Caki2 (cell line): ENCODE measurements at regions not wholly inside any gene's neighbourhood (a gene's known extent, or its start where the extent isn't known, plus 50 kb on each side); places are given as distances from the start of the nearest gene placed in this dataset.
A peak's percentile ranks its signal among the peaks of the same experiment; 100 is the strongest.

Experiments
- DNase-seq: peaks from one replicate; pipeline ENCODE4 v3.0.0-alpha.2; 2015; ENCODE audit warnings: low read depth
- in situ Hi-C: cut with HindIII; loops from 2 replicates; pipeline ENCODE4 v1.10.0; 2016; ENCODE audit warnings: low sequenced_read_pairs, low pct_unique_long_range_greater_than_20kb, mixed read lengths

DNA sequence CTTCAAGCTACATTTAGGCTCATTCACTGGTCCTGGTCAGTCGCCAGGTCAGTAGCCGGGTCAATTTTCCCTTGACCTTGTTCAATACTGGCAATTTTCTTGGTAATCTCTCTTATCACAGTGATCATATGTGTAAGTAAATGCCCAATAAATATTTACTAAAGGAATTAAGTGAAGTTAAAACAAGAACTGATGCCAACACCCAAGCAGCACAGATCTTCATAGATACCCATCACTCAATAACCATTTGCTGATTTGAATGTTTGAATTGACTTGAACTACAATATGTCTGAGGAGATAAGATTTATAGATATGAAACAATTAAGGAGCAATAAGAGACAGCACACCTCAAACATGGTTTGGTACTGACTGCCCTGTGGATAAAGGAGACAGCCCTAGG lies 100.8 kb upstream of the PREP start:
- DNase-seq: no peak
- in situ Hi-C loops: no loop called here

DNA sequence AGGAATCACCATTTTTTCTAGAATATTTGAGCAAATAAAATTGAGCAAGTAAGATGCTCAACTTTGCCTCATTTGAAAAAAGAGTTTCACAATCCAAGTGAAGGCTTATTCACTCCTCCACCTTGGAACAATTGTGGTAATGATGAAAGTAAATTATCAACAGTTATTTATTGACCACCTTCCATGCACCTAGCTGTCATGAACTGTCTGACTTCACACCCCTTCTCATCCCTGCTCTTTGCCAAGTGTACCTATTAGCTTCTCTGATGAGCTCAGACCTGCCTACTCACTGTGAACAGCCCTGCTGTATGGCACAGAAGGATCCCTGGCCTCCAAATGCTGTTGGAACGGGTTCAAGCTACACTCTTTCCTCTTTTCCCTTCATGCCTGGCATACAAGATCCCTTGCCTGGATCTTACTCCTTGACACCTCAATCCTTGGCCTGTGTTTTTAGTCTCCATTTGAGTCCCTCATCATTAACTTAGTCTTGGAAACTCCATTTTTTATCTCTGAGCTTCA lies 99.0 kb upstream of the PREP start:
- in situ Hi-C loops: no loop called here
- no peak for DNase-seq

DNA sequence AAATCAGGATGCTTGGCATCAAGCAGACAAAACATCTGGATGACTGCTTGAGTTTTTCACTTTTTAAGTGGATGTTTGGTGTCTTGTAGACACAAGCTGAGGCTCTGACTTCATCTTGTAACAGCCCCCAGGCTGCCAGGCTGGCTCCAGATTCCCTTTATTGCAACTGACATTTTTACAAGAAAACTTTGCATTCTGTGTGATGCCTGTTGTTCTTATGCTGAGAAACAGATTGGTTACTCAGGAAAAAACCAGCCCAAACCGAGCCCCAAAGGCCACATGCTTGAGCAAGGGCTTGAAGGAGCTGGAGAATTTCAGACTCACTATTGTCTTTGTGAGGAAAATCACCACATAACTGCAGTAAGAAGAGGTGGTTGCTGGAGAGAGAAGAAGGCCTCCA lies 98.4 kb upstream of the PREP start:
- DNase-seq: no peak
- in situ Hi-C loops: no loop called here

DNA sequence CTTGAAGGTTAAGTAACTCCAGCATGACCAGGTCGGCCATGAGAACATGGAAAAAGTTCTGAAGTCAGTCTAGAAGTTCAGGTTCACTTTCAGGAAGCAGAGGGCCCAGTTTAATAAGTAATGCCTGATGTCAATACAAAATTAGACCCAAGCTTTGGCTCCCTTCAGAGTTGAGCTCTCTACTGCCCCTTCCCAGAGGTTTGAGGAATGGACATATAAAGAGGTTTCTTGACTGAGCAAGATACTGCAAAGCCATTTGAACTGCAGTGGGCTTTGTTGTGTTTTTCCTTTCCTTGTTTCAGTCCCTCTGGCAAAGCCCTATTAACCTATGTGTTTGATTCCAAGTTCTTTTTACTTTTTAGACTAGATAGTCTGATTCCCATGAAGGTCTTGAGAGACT lies 97.8 kb upstream of the PREP start:
- DNase-seq: no peak
- in situ Hi-C loops: no loop called here

DNA sequence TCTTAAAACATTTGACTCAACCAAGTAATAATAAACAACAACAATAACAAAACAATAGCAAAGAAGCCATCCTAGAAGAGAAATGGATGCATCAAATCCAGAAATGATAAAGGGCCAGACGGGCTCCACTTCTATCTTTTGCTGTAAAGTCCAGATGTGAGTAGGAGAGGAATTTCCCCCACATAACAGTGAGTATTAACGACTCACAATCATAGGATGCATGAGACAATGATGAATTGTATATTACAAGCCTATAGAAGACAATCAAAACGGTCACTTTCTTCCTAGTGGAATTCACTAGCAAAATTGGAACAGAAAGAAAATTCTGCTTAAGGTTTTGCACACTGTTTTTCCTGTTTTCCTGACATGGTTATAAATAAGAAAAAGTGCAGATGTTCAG lies 97.0 kb upstream of the PREP start:
- in situ Hi-C loops: no loop called here

DNA sequence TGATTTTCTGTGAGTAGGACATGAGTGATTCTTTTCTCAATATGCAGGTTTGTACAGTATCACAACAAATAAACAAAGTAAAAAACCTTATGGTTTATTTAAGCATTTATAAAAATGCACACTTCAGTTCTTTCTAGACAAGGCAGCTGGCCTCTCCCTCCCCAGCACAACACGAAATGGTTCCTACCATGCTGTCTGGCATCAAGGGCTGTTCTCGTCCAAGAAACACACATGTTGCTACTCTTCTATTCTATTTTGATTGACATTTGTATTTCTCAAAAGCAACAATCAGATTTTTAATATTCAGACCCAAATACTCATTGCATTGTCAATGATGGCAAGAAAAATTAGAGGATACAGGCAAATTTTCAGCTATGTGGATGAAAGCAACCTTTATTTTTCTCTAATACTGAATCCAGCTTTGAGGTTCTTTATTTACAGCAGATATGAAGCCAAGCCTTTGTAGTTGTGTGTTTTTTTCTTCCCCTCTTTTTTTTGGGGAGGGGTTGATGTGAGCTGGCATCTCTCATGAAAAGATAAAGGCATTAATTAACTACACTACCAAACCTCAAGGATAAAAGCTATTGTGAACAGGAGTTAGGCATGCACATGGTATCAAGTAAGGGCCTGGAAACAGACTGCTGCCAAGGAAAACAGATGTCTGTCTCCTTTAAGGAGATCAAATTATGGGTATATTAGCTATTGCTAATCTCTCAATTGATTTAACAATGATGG lies 96.4 kb upstream of the PREP start:
- DNase-seq: no peak
- in situ Hi-C loops: no loop called here

More for the DNA sequence above, 97.0 kb upstream of the PREP start:
- DNase-seq: no peak

DNA sequence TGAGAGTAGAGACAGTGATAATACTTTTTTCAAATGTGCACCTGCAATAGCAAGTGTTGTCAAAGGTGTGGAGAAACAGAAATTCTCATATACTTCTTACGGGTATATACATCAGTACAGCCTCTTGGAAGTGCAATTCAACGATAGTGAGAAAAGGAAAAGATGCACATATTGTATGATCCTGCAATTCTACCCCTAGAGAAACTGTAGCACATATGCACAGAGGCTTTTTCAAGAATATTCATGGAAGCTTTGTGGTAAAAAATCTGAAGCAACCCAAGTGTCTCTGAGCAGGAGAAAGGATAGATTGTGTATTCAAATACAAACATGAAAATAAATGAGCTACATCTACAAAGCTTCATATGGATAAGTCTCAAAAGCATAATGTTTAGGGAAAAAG lies 94.7 kb upstream of the PREP start:
- no peak for DNase-seq
- in situ Hi-C loops: no loop called here

DNA sequence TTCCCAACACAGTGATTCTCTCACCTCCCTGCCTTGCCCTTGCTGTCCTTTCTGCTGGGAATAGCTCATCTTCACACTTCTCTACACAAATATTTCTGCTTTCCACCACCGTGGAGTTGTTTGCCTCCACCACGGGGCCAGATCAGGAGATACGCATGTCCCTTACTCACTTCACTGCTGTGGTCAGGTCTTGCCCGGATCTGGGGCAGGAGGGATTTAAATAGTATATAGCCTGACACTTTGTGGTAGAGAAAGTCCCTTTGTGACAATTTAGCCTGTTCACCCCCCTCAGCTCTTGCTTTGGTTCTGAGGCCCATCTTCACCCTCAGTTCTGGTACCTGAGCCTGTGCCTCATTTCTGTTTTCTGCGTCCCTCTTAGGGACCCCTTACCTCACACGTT lies 92.6 kb upstream of the PREP start:
- in situ Hi-C loops: no loop called here
- no peak for DNase-seq

DNA sequence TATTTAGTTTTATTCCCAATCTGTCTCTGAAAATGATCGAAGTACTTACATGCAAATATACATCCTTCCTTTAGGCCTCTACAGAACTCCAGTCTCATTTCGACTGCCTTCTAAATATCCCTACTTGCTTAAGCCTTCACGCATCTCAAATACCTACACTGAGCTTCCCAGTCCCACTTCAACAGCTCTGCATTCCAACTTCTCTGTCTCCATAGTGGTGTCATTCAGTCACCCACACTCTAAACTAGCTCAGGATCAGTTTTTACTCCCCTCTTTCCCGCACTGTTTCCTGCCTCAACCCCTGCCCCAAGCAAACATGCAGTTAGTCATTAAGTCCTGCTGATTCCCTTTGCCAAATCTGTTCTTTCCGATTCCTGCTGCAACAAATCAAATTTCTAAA lies 91.8 kb upstream of the PREP start:
- no peak for DNase-seq
- in situ Hi-C loops: no loop called here

DNA sequence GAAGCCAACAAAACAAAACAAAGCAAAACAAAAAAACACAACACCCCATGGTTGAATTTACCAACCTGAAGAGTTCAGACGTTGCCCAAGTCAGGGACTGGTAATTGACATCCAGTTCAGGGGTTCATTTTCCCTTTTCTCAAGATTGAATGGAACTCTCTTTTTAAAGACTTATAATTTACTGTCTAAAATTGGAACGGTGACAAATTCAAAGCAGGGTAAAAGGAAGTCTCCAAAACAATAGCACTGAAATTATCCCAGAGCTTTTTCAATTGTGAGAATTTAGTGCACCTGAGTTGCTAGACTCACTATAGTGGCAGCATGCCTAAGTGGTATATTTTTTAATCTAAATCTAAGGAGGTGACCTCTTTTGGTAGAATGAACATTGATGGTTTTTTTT lies 90.9 kb upstream of the PREP start:
- in situ Hi-C loops: no loop called here

DNA sequence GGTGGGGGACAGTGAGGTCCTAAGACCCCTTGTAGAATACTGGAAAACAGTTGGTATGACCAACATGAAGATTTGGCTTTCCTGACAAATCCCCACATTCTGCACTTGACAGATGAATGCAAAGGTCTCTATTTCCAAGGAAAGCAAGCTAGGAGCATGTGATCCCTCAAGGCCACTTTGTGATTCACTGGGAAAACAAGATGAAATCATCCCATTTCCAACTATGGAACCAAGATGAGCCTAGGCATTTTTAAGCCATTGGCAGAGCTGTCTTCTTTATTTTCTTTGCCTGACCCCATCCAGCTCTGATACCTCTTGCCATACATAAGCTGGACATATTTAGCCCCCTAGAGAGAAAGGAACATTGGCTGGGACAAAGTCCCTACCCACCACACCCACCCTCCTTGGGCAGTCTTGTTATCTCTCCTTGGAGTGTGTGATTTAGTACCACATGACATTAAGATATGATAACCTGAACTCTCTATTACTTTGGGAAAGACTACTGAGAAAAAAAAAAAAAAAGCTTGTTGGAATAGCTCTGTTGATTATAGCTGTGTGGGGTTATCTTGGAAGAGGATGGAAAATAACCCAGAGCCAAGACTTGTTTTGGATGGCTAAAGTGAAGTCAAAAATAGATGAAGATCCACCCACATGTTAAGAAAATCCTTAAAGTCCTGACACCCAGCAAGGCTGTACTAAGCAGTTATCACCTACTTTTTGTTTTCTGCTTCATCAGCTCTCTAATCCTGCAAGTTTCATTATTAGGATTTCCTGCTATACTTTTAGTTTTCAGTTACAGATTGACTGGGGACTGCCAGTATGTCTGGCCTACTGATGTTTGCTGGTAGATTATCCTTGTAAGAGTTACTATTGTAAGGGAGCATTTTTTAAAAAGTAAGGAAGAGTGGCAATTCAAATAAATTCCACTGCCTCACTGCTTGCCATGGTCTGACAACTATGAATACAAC lies 90.1 kb upstream of the PREP start:
- DNase-seq: peak; percentile 77
- in situ Hi-C loops: no loop called here

More for the DNA sequence above, 90.9 kb upstream of the PREP start:
- no peak for DNase-seq

DNA sequence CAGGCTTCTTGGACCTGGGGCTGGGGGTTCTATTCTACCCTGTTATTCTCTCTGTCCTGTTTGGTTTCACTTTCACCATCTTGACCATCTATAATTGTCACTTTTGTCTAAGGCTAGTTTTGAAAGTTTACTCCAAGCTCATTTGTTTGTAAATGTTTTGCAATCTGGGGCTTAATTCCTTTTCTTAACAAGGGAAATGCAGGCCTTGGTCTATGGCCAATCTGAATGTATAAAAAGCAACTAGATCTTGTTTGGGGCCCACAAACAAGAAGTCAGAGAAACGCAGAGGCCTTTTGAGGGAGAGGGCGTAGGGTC lies 86.3 kb upstream of the PREP start:
- no peak for DNase-seq
- in situ Hi-C loops: no loop called here

DNA sequence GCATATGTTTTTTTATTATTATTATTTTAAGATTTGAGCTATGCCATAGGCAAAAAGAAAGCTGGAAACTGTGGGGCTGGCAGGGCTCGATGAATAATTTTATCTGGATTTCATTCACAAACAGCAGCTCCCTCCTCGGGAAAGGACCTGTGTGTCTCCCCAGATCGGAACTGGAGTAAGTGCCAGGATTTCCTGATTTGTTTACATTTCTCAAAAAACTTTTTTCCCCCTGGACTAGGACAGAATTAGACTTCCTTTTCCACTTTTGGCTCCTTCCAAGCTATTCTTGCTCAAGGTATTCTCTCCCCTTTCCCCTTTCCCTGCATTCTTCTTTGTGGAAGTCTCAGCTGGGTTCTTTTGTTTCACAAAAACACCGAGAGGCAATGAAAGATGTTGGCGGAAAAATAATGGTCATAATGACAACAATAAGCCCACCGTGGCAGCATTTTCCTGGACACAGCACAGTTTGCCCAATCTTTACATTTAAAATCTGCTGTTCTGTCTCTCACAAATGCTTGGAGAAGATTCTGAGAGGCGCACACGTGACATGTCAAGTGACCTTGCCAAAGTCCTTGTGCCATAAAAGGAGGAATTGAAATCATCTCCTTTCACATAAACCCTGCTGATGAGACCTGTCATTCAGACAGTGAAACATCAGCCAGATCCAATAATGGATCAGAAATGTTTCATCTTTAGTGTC lies 85.8 kb upstream of the PREP start:
- DNase-seq: no peak
- in situ Hi-C loops: no loop called here

DNA sequence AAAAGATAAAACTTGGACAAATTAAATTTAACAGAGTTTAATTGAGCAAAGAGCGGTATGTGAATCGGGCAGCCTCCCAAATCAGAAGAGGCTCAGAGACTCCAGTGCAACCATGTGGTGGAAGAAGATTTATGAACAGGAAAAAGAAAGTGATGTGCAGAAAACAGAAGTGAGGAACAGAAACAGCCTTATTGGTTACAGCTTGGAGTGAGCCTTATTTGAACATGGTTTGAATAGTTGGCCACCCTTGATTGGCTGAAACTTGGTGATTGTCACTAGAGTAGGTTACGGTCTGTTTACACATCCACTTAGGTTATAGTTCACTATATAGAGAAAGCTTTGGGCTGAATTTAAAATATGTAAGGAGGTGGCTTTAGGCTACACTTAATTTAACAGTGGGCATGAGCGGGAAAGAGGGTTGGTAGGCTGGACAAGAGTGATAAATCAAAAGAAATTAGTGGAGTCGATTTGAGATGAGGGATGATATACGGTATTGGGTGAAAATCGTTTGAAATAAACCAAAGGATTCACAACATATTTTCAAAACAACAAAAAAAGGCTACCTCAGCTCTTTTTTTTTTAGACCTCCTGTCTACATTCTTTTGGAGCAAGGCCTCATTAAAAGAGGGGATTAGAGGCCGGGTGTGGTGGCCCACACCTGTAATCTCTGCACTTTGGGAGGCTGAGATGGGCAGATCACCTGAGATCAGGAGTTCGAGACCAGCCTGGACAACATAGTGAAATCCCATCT lies 84.3 kb upstream of the PREP start:
- in situ Hi-C loops: no loop called here
- DNase-seq: no peak

DNA sequence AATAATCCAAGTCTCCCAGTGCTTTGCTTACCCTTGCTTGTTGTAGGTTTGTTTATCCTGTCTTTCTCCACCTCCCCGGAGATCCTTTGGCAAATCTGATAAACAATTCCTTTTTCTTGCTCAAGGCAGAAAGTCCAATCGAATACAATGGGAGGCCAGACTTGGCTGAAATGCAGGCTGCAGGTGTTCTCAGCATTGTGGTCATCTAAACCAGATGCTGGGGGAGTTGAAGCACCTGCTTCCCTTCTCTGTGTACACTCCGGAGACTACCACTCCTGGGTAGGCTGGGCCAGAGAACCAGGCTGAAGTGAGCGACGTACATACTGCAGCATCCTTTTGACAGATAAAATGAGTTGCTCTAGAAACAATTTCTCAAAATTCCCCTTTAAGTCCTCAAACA lies 82.6 kb upstream of the PREP start:
- DNase-seq: no peak
- in situ Hi-C loops: no loop called here

DNA sequence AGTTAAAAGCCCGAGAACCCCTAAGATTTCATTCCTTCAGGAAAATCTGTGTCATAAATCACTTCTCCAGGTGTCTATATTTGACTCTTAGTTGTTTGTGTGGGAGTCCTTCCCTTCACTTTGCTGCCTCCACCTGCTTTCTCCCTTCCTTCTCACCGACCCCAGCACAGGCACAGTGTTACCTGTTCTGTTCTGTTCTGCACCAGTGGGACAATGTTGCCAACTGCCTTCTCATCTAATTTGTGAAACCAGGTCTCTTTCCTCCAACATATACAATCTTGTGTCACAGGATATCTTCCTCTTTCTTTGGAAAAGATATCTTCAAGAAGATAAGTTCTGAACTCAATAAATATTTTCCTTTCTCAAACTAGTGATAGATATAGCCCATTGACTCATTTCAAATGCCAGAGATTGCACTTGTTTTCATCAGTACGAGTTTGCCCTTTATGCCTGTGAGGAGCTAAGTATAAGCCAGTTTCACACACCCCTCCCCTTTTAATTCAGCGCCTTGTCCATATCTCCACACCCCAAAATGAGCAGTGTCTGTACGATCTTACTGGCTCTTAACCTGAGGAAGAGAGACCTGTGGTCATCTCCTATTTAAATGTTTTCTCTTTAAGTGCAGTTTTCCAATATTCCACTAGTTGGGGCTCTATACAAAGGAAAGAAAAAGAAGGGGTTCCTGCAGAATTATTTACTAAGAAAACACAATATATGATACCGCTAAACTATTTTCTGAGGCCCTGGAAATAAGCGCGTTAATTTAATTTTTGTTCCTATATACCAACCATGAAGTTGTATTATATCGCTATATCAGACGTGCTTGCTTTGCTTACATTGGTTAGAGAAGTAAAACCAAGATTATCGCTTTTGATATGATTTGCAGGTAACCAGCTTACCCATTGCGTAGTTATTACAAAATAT lies 81.6 kb upstream of the PREP start:
- in situ Hi-C loops: no loop called here
- DNase-seq: peak; percentile 66

DNA sequence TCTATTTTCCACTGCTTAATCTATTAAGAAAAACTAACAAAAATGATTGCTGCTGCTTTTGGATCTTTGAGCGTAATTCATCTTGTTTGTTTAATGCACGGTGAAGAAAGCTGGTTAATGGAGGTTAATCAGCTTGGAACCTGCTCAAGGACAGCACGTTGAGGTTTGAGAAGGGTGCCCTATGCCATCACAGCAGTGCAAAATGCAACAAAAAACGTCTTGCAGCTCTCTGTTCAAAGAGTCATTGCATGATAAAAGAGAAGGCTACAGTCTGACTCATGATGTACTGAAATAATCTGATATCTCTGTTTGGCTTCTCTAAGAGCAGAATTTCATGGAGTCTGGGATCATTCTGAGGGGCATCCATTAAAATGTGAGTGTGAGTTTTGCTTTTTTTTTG lies 80.6 kb upstream of the PREP start:
- in situ Hi-C loops: no loop called here
- no peak for DNase-seq
